WTC11 (cell line): ENCODE measurements at regions not wholly inside any gene's neighbourhood (a gene's known extent, or its start where the extent isn't known, plus 50 kb on each side); places are given as distances from the start of the nearest gene placed in this dataset.

Experiments
- CBFB ChIP-seq: sonication (generic); formaldehyde crosslinking; IDR thresholded peaks from 2 replicates; pipeline ENCODE4 v1.8.1; 2022; ENCODE audit warnings: mild to moderate bottlenecking, low read depth, missing genetic modification reagents
- CREB1 ChIP-seq: sonication (generic); formaldehyde crosslinking; IDR thresholded peaks from 2 replicates; pipeline ENCODE4 v1.8.0; 2023; ENCODE audit warnings: mild to moderate bottlenecking, missing genetic modification reagents
- FOXP1 ChIP-seq: sonication (generic); formaldehyde crosslinking; IDR thresholded peaks from 2 replicates; pipeline ENCODE4 v1.8.0; 2022; ENCODE audit warnings: missing genetic modification reagents, mild to moderate bottlenecking, moderate library complexity, borderline replicate concordance
- NR3C1 ChIP-seq: sonication (generic); formaldehyde crosslinking; conservative IDR thresholded peaks from 2 replicates; pipeline ENCODE4 v1.8.1; 2023; ENCODE audit warnings: low read depth, mild to moderate bottlenecking, missing genetic modification reagents
- ZNF138 ChIP-seq: sonication (generic); formaldehyde crosslinking; conservative IDR thresholded peaks from 2 replicates; pipeline ENCODE4 v1.8.1; 2022; ENCODE audit warnings: mild to moderate bottlenecking, moderate library complexity, missing genetic modification reagents
- TF ChIP-seq, protein P1 (sequence below): fragments of 200-600 bp; IDR thresholded peaks from 2 replicates; pipeline ENCODE4 v1.8.0; 2022; ENCODE audit warnings: antibody characterized with exemption
- TF ChIP-seq, protein P2 (sequence below): sonication (generic); formaldehyde crosslinking; IDR thresholded peaks from 2 replicates; pipeline ENCODE4 v1.8.0; 2022; ENCODE audit warnings: mild to moderate bottlenecking, missing genetic modification reagents
- TF ChIP-seq, protein P3 (sequence below): sonication (generic); formaldehyde crosslinking; IDR thresholded peaks from 2 replicates; pipeline ENCODE4 v1.8.1; 2023; ENCODE audit warnings: mild to moderate bottlenecking, missing genetic modification reagents
- TF ChIP-seq, protein P4 (sequence below): sonication (generic); formaldehyde crosslinking; IDR thresholded peaks from 2 replicates; pipeline ENCODE4 v1.8.1; 2022; ENCODE audit warnings: low read depth, mild to moderate bottlenecking, moderate library complexity, missing genetic modification reagents, borderline replicate concordance
- TF ChIP-seq, protein P5 (sequence below): sonication (generic); formaldehyde crosslinking; conservative IDR thresholded peaks from 2 replicates; pipeline ENCODE4 v1.8.1; 2022; ENCODE audit warnings: mild to moderate bottlenecking, missing genetic modification reagents
- TF ChIP-seq, protein P6 (sequence below): sonication (generic); formaldehyde crosslinking; IDR thresholded peaks from 2 replicates; pipeline ENCODE4 v1.8.1; 2022; ENCODE audit warnings: low read depth, missing genetic modification reagents, borderline replicate concordance
- TF ChIP-seq, protein P7 (sequence below): sonication (generic); formaldehyde crosslinking; IDR thresholded peaks from 2 replicates; pipeline ENCODE4 v1.8.0; 2022; ENCODE audit warnings: mild to moderate bottlenecking, missing genetic modification reagents

DNA sequence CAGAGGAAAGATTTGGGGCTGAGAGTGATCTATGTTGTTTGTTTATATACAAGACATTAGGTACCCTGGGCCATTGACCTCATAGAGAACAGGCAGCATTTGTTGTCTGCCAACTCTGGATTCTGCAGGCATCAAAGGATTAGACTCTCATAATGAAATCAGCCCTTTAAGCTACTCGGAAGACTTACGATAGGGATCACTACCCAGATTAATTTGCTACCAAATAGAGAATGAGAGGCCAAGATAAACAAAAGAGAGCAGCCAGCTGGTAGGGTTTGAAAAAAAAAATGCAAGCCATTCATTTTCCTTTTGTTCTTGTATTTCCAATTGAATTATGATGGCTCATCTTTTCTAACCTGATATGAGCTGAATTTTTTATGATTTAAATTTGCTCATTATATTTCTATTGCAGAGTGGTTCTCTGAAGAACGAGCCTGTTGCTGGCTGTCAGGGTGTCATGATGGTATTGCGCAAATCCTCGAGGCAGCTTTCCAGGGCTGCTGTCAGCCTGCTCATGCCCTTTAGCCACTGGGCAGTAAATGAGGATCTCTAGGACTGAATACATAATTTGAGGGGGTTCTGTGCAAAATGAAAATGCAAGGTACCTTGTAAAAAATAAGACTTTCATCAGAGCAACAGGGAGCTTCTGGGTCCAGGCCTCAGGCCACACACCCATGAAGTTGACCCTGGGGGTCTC, 116.4 kb upstream of the KCNJ15 start:
- TF ChIP-seq FOXP1 (no peak), ZNF138 (CRISPR knock-in tag) (no peak), CREB1 (CRISPR knock-in tag) (no peak), NR3C1 (no peak), CBFB (CRISPR knock-in tag) (no peak)
- TF ChIP-seq, protein P1, sequence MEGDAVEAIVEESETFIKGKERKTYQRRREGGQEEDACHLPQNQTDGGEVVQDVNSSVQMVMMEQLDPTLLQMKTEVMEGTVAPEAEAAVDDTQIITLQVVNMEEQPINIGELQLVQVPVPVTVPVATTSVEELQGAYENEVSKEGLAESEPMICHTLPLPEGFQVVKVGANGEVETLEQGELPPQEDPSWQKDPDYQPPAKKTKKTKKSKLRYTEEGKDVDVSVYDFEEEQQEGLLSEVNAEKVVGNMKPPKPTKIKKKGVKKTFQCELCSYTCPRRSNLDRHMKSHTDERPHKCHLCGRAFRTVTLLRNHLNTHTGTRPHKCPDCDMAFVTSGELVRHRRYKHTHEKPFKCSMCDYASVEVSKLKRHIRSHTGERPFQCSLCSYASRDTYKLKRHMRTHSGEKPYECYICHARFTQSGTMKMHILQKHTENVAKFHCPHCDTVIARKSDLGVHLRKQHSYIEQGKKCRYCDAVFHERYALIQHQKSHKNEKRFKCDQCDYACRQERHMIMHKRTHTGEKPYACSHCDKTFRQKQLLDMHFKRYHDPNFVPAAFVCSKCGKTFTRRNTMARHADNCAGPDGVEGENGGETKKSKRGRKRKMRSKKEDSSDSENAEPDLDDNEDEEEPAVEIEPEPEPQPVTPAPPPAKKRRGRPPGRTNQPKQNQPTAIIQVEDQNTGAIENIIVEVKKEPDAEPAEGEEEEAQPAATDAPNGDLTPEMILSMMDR = no peak
- TF ChIP-seq, protein P2, sequence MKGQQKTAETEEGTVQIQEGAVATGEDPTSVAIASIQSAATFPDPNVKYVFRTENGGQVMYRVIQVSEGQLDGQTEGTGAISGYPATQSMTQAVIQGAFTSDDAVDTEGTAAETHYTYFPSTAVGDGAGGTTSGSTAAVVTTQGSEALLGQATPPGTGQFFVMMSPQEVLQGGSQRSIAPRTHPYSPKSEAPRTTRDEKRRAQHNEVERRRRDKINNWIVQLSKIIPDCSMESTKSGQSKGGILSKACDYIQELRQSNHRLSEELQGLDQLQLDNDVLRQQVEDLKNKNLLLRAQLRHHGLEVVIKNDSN (CRISPR knock-in tag) = no peak
- TF ChIP-seq, protein P3, sequence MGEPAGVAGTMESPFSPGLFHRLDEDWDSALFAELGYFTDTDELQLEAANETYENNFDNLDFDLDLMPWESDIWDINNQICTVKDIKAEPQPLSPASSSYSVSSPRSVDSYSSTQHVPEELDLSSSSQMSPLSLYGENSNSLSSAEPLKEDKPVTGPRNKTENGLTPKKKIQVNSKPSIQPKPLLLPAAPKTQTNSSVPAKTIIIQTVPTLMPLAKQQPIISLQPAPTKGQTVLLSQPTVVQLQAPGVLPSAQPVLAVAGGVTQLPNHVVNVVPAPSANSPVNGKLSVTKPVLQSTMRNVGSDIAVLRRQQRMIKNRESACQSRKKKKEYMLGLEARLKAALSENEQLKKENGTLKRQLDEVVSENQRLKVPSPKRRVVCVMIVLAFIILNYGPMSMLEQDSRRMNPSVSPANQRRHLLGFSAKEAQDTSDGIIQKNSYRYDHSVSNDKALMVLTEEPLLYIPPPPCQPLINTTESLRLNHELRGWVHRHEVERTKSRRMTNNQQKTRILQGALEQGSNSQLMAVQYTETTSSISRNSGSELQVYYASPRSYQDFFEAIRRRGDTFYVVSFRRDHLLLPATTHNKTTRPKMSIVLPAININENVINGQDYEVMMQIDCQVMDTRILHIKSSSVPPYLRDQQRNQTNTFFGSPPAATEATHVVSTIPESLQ = no peak
- TF ChIP-seq, protein P4, sequence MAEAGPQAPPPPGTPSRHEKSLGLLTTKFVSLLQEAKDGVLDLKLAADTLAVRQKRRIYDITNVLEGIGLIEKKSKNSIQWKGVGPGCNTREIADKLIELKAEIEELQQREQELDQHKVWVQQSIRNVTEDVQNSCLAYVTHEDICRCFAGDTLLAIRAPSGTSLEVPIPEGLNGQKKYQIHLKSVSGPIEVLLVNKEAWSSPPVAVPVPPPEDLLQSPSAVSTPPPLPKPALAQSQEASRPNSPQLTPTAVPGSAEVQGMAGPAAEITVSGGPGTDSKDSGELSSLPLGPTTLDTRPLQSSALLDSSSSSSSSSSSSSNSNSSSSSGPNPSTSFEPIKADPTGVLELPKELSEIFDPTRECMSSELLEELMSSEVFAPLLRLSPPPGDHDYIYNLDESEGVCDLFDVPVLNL (CRISPR knock-in tag) = no peak
- TF ChIP-seq, protein P5, sequence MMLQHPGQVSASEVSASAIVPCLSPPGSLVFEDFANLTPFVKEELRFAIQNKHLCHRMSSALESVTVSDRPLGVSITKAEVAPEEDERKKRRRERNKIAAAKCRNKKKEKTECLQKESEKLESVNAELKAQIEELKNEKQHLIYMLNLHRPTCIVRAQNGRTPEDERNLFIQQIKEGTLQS (CRISPR knock-in tag) = no peak
- TF ChIP-seq, protein P6, sequence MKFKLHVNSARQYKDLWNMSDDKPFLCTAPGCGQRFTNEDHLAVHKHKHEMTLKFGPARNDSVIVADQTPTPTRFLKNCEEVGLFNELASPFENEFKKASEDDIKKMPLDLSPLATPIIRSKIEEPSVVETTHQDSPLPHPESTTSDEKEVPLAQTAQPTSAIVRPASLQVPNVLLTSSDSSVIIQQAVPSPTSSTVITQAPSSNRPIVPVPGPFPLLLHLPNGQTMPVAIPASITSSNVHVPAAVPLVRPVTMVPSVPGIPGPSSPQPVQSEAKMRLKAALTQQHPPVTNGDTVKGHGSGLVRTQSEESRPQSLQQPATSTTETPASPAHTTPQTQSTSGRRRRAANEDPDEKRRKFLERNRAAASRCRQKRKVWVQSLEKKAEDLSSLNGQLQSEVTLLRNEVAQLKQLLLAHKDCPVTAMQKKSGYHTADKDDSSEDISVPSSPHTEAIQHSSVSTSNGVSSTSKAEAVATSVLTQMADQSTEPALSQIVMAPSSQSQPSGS (CRISPR knock-in tag) = no peak
- TF ChIP-seq, protein P7, sequence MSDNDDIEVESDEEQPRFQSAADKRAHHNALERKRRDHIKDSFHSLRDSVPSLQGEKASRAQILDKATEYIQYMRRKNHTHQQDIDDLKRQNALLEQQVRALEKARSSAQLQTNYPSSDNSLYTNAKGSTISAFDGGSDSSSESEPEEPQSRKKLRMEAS (CRISPR knock-in tag) = no peak
